BE2C (cell line): ENCODE measurements at regions not wholly inside any gene's neighbourhood (a gene's known extent, or its start where the extent isn't known, plus 50 kb on each side); places are given as distances from the start of the nearest gene placed in this dataset.

Experiments
- DNase-seq: peaks from one replicate; pipeline ENCODE4 v3.0.0-alpha.2; 2020
- H3K27me3 ChIP-seq: fragments of 250-450 bp; sonication (Bioruptor Pico); 2 replicates; pipeline ENCODE4 v1.5.1; 2020; ENCODE audit warnings: mild to moderate bottlenecking
- H3K36me3 ChIP-seq: fragments of 250-450 bp; sonication (Bioruptor Pico); 2 replicates; pipeline ENCODE4 v1.5.1; 2020; ENCODE audit warnings: mild to moderate bottlenecking
- H3K4me1 ChIP-seq: fragments of 250-450 bp; sonication (Bioruptor Pico); 2 replicates; pipeline ENCODE4 v1.5.1; 2020
- H3K4me3 ChIP-seq: 2 replicates; pipeline ENCODE4 v1.5.1; 2011; ENCODE audit warnings: low read depth, low read length
- H3K9me3 ChIP-seq: fragments of 250-450 bp; sonication (Bioruptor Pico); 2 replicates; pipeline ENCODE4 v1.5.1; 2020
- TF ChIP-seq, protein P1 (sequence below): IDR thresholded peaks from 2 replicates; pipeline ENCODE4 v1.5.1; 2012; ENCODE audit warnings: mild to moderate bottlenecking, low read depth, low read length

DNA sequence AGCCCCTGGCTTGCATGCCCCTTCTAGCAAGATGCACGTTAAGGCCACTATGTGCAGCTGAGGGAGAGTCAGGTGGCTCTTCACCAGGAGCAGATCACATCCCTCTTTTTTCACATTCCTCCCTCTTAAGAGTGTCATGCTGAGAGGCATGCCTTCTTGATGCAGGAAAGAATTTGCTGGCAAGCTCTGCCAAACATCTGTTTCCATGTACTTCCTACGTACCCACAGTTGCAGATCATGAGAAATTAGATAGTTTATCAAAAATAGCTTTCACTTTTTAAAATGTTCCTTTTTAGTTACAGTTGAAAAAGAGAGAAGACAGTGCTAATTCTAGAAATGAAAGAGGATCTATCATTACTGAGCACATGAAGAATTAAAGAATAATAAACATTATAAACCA is 79.7 kb upstream of the ZNF722 start:
- DNase-seq = no peak
- Histone ChIP-seq H3K4me3 (no peak overlapping the region), H3K9me3 (no peaks in the 10 kb centered on the region)

DNA sequence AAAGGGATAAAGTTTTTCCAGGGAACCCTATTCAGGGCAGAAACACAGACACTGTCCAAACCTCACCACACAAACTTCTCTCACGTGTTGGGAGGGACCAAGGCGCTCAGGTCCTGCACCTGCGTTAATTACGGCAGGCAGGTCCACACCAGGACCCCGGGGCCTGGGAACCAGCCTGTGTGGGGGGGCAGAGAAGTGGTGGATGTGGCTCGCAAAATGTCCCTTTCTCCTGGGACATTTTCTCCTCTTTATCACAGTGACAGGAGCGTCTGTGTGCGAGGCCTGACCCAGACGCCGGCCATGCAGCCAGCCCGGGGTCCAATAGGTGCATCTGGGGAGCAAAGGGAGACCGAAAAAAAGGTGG is 73.4 kb upstream of the ZNF722 start:
- peak overlapping the region; percentile 59 for H3K4me3 ChIP-seq
- TF ChIP-seq, protein P1, sequence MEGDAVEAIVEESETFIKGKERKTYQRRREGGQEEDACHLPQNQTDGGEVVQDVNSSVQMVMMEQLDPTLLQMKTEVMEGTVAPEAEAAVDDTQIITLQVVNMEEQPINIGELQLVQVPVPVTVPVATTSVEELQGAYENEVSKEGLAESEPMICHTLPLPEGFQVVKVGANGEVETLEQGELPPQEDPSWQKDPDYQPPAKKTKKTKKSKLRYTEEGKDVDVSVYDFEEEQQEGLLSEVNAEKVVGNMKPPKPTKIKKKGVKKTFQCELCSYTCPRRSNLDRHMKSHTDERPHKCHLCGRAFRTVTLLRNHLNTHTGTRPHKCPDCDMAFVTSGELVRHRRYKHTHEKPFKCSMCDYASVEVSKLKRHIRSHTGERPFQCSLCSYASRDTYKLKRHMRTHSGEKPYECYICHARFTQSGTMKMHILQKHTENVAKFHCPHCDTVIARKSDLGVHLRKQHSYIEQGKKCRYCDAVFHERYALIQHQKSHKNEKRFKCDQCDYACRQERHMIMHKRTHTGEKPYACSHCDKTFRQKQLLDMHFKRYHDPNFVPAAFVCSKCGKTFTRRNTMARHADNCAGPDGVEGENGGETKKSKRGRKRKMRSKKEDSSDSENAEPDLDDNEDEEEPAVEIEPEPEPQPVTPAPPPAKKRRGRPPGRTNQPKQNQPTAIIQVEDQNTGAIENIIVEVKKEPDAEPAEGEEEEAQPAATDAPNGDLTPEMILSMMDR = no peak
- no peaks in the 10 kb centered on the region; the same call in 1 of the 2 replicates for H3K9me3 ChIP-seq
- H3K36me3 ChIP-seq = no peaks in the 10 kb centered on the region
- no peaks in the 10 kb centered on the region for H3K4me1 ChIP-seq
- DNase-seq = no peak
- no peaks in the 10 kb centered on the region for H3K27me3 ChIP-seq

More for the DNA sequence above, 79.7 kb upstream of the ZNF722 start:
- TF ChIP-seq, protein P1 = no peak
- Histone ChIP-seq H3K36me3 (no peaks in the 10 kb centered on the region), H3K27me3 (no peaks in the 10 kb centered on the region), H3K4me1 (no peaks in the 10 kb centered on the region)

DNA sequence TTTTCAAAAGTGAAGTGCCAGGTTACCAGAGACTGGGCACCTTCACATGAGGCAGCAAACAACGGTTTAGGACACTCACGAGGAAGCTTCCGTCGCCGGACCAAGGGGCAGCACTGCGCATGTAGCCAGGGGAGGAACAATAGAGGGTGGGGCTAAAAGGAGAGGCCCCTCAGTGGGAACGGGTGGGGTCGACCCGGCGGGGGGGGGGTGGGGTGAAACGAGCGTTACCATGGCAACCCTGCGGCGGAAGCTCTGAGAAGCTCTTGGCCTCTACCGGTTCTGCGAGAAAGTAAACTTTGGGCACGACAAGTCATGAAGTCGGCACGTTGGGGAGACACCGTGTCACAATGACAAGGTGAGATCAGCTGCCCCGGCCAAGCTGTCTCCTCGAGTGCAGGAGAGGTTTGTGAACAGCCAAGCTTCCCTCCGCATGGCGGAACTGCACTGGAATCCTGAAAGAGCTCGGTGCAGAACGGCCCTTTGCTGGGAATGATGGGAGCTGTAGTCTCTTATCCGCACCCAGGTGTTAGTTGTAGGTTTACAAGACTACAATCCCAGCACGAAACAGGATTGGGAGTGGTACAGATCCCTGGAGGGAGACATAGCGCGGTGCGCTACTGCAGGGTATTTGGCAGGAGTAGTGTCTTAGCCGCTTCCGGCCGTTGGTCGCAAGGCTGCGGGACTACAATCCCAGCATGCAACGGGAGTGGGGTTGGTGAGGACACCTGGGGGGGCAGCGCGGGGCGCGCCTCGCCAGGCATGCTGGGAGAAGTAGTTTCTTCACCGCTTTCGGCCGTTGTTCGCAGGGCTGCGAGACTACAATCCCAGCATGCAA is 72.8 kb upstream of the ZNF722 start:
- Histone ChIP-seq H3K36me3 (no peaks in the 10 kb centered on the region), H3K27me3 (no peaks in the 10 kb centered on the region), H3K4me1 (no peaks in the 10 kb centered on the region), H3K4me3 (peak overlapping the region; percentile 59), H3K9me3 (no peaks in the 10 kb centered on the region; the same call in 1 of the 2 replicates)
- TF ChIP-seq, protein P1 = no peak
- peak; percentile 80 for DNase-seq

DNA sequence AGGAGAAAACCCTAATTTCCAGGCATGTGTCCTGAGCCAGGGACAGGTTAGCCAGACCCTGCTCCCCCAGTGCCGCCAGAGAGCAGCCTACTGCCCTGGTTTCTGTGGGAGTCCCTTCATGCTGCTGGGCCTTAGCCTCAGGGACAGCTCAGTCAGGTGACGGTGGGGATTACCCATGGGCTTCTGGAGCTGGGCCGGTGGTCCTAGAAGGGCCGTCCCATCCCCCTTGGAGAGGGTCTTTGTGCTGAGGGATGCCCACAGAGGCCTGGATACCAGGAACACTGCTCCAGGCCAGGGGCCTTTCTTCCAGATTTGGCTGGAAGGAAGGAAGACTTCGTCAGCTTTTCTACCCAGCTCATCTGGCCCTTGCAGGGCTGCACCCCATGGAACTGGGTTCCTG is 71.4 kb upstream of the ZNF722 start:
- no peaks in the 10 kb centered on the region for H3K27me3 ChIP-seq
- TF ChIP-seq, protein P1 = no peak
- no peaks in the 10 kb centered on the region; the same call in 1 of the 2 replicates for H3K9me3 ChIP-seq
- H3K36me3 ChIP-seq = no peaks in the 10 kb centered on the region
- no peak overlapping the region for H3K4me3 ChIP-seq
- no peak for DNase-seq
- no peaks in the 10 kb centered on the region for H3K4me1 ChIP-seq

DNA sequence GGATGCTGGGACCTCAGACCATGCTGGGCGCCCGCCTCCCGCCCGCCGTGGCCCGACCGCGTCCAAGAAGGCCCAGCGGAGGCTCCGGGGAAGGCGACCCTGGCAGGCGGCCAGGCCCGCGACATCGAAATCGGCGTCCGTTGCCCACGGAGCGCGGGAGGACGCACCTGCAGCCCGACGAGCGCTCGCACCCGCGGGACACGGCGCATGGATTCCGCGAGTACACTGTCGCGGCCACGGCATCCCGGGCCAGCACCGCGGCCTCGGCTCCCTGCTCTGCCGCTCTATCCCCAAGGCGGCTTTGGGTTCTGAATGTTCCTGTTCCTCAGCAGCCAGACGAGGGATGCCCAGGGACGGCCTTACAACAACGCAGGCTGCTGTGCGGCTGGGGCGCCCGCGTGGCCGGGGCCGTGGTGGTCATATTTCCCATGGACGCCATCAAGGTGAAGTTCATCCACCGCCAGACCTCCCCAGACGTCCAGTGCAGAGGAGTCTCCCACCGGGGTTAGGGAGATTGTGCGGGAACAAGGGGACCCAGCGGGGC is 67.5 kb upstream of the ZNF722 start:
- TF ChIP-seq, protein P1 = no peak
- H3K4me3 ChIP-seq = no peak overlapping the region
- H3K9me3 ChIP-seq = no peaks in the 10 kb centered on the region; the same call in 1 of the 2 replicates
- H3K36me3 ChIP-seq = no peaks in the 10 kb centered on the region
- H3K4me1 ChIP-seq = no peaks in the 10 kb centered on the region
- DNase-seq = no peak
- no peaks in the 10 kb centered on the region for H3K27me3 ChIP-seq
